H1 (cell line): ENCODE measurements at regions not wholly inside any gene's neighbourhood (a gene's known extent, or its start where the extent isn't known, plus 50 kb on each side); places are given as distances from the start of the nearest gene placed in this dataset.

Experiments used
- CHD7 ChIP-seq: fragments of 300-600 bp; sonication (generic); IDR thresholded peaks from 2 replicates; pipeline ENCODE4 v1.7.1; 2012; ENCODE audit warnings: low read length, moderate library complexity, mild to moderate bottlenecking, inconsistent platforms; ENCODE audit not compliant: insufficient replicate concordance
- CTCF ChIP-seq, 3 experiments: IDR thresholded peaks; 1 replicate in 2 of 3; 2 replicates in 1 of 3; pipeline versions ENCODE4 v1.5.1 to v1.6.1; 2011; ENCODE audit warnings: low read length in 3 of 3, mild to moderate bottlenecking in 3 of 3, inconsistent platforms in 2 of 3, low read depth in 1 of 3, moderate library complexity in 1 of 3; ENCODE audit not compliant: insufficient read depth in 1 of 3; ENCODE audit errors: control extremely low read depth in 1 of 3
- EP300 ChIP-seq, 2 experiments: IDR thresholded peaks; 1 replicate in 1 of 2; 2 replicates in 1 of 2; pipeline ENCODE4 v1.6.1; 2011 to 2012; ENCODE audit warnings: low read depth in 2 of 2, low read length in 2 of 2, mild to moderate bottlenecking in 2 of 2, borderline replicate concordance in 1 of 2, inconsistent platforms in 1 of 2, moderate library complexity in 1 of 2
- HDAC6 ChIP-seq: IDR thresholded peaks from one replicate; pipeline ENCODE4 v1.7.1; 2012; ENCODE audit warnings: low read depth, mild to moderate bottlenecking, inconsistent platforms, low read length, moderate library complexity
- JUND ChIP-seq: IDR thresholded peaks from 2 replicates; pipeline ENCODE4 v1.6.1; 2011; ENCODE audit warnings: mild to moderate bottlenecking, improper control_type of control experiment, low read length
- YY1 ChIP-seq: IDR thresholded peaks from 2 replicates; pipeline ENCODE4 v1.6.1; 2011; ENCODE audit warnings: low read depth, mild to moderate bottlenecking, low read length

GRCh38 chr13:90362707-90363106, 984.8 kb upstream of the MIR17HG start:
- no peak for TF ChIP-seq EP300 (IDR thresholded peaks at IDR 0.05; ENCODE audit: borderline replicate concordance in 1 of 2, low read depth in 2 of 2, low read length in 2 of 2)
- TF ChIP-seq CTCF (IDR thresholded peaks at IDR 0.05; ENCODE audit: control extremely low read depth in 1 of 3, insufficient read depth in 1 of 3, low read depth in 1 of 3, low read length in 3 of 3): no peak
- TF ChIP-seq HDAC6: no peak
- no peak for TF ChIP-seq JUND
- no peak for TF ChIP-seq YY1
- no peak for TF ChIP-seq CHD7
